Kidney (tissue), 13 donors: ENCODE measurements at regions not wholly inside any gene's neighbourhood (a gene's known extent, or its start where the extent isn't known, plus 50 kb on each side); places are given as distances from the start of the nearest gene placed in this dataset.

ENCODE experiments used
- DNase-seq, 5 donors: peaks; one replicate each; pipeline ENCODE4 v3.0.0-alpha.2; 2013 to 2020
- FAIRE-seq: peaks from 2 replicates; lab custom pipeline; 2012; peaks lifted over from hg19 to GRCh38; lab: Jason Lieb, UNC
- H3K27ac ChIP-seq, 2 donors: one replicate each; pipeline ENCODE4 v1.7.0; 2013; ENCODE audit warnings: low read depth in 2 of 2, low read length in 2 of 2, inconsistent platforms in 1 of 2
- H3K27me3 ChIP-seq: one replicate; pipeline ENCODE4 v1.7.1; 2013; ENCODE audit warnings: low read length, inconsistent platforms; ENCODE audit not compliant: control insufficient read depth, insufficient read depth
- H3K36me3 ChIP-seq, 3 donors: one replicate each; pipeline versions ENCODE4 v1.7.0 to v1.7.1; 2013; ENCODE audit warnings: low read length in 3 of 3, control low read depth in 1 of 3, inconsistent platforms in 1 of 3; ENCODE audit not compliant: insufficient read depth in 3 of 3, control insufficient read depth in 2 of 3
- H3K4me1 ChIP-seq, 3 donors: one replicate each; pipeline versions ENCODE4 v1.7.0 to v1.7.1; 2013; ENCODE audit warnings: low read length in 3 of 3, inconsistent platforms in 1 of 3, low read depth in 1 of 3; ENCODE audit not compliant: control insufficient read depth in 2 of 3, insufficient read depth in 2 of 3
- H3K4me3 ChIP-seq, 3 donors: one replicate each; pipeline versions ENCODE4 v1.7.0 to v1.8.1; 2013; ENCODE audit warnings: low read length in 3 of 3, control low read depth in 1 of 3, inconsistent platforms in 1 of 3
- H3K9ac ChIP-seq, 3 donors: one replicate each; pipeline versions ENCODE4 v1.7.0 to v1.7.1; 2013; ENCODE audit warnings: low read length in 3 of 3, control low read depth in 1 of 3, inconsistent platforms in 1 of 3
- H3K9me3 ChIP-seq, 3 donors: one replicate each; pipeline versions ENCODE4 v1.7.0 to v1.7.1; 2013; ENCODE audit warnings: low read length in 3 of 3, control low read depth in 1 of 3, inconsistent platforms in 1 of 3; ENCODE audit not compliant: control insufficient read depth in 2 of 3, insufficient read depth in 1 of 3
- CTCF ChIP-seq: IDR thresholded peaks from 3 replicates; pipeline ENCODE4 v1.5.1; 2012; ENCODE audit warnings: mild to moderate bottlenecking, moderate library complexity, borderline replicate concordance; ENCODE audit not compliant: insufficient read depth; ENCODE audit errors: extremely low read depth
- intact Hi-C: fragments of 100-400 bp; cut with DNase I; formaldehyde crosslinking; loops from one replicate; pipeline ENCODE4 v1.11.1; 2022
- donor health status: control.
- donor health status: control.
- donor health status: control.
- donor health status: control.
- donor health status: control.
- donor health status: DM: yes; HTN: yes; CAD: no.
- donor health status: Normal renal cell carcinoma (clear cell type).

- no peak for FAIRE-seq
- Histone ChIP-seq H3K27me3 (no peaks in the 10 kb centered on the region), H3K36me3 (no peaks in the 10 kb centered on the region), H3K4me3 (no peak overlapping the region), H3K27ac (no peak overlapping the region), H3K9me3 (no peaks in the 10 kb centered on the region), H3K4me1 (peaks cover 0 to 10% (median 0%) of the 10 kb centered on the region in 3 donors), H3K9ac (no peak overlapping the region)
- peak in 1 of 5 donors; percentile 43 for DNase-seq
- intact Hi-C loops = no loop called here
- peak; percentile 17 for TF ChIP-seq CTCF
These were observed 166.1 kb downstream of the CD83 start for GRCh38 chr6:14283600-14284235.

- H3K36me3 ChIP-seq = no peaks in the 10 kb centered on the region
- FAIRE-seq = no peak
- peak in 1 of 5 donors; percentile 32 for DNase-seq
These were observed 167.5 kb downstream of the CD83 start for GRCh38 chr6:14284969-14285590.

GRCh38 chr6:14286144-14286543 lies 168.6 kb downstream of the CD83 start:
- no peak for FAIRE-seq
- intact Hi-C loops = no loop called here
- no peak for TF ChIP-seq CTCF
- Histone ChIP-seq H3K27ac (no peak overlapping the region), H3K9ac (no peak overlapping the region), H3K4me1 (peaks cover 0 to 10% (median 0%) of the 10 kb centered on the region in 3 donors), H3K27me3 (no peaks in the 10 kb centered on the region), H3K9me3 (no peaks in the 10 kb centered on the region), H3K36me3 (no peaks in the 10 kb centered on the region), H3K4me3 (no peak overlapping the region)
- DNase-seq = no peak

More at GRCh38 chr6:14284969-14285590, 167.5 kb downstream of the CD83 start:
- intact Hi-C loops = no loop called here
- Histone ChIP-seq H3K4me1 (peaks cover 0 to 10% (median 0%) of the 10 kb centered on the region in 3 donors), H3K9ac (no peak overlapping the region), H3K27ac (no peak overlapping the region), H3K9me3 (no peaks in the 10 kb centered on the region), H3K27me3 (no peaks in the 10 kb centered on the region), H3K4me3 (no peak overlapping the region)
- no peak for TF ChIP-seq CTCF
